ENCODE measurements at regions not wholly inside any gene's neighbourhood (a gene's known extent, or its start where the extent isn't known, plus 50 kb on each side); places are given as distances from the start of the nearest gene placed in this dataset.
"Not testable (repeated sequence)": the region's sequence is repeated elsewhere in the genome, so short reads cannot be mapped to it uniquely, and the experiment has no call there.

GRCh38 chr18:27528925-27529521 lies 343.9 kb upstream of the CHST9 start:
- POLR2A ChIA-PET: no interaction called here
- DNase-seq (ENCODE audit: extremely low spot score): no peak
- TF ChIP-seq, protein P1, sequence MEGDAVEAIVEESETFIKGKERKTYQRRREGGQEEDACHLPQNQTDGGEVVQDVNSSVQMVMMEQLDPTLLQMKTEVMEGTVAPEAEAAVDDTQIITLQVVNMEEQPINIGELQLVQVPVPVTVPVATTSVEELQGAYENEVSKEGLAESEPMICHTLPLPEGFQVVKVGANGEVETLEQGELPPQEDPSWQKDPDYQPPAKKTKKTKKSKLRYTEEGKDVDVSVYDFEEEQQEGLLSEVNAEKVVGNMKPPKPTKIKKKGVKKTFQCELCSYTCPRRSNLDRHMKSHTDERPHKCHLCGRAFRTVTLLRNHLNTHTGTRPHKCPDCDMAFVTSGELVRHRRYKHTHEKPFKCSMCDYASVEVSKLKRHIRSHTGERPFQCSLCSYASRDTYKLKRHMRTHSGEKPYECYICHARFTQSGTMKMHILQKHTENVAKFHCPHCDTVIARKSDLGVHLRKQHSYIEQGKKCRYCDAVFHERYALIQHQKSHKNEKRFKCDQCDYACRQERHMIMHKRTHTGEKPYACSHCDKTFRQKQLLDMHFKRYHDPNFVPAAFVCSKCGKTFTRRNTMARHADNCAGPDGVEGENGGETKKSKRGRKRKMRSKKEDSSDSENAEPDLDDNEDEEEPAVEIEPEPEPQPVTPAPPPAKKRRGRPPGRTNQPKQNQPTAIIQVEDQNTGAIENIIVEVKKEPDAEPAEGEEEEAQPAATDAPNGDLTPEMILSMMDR (IDR thresholded peaks at IDR 0.05; ENCODE audit: control extremely low read depth, extremely low read depth, low read depth, missing control alignments): no peak
- CTCF ChIA-PET: interaction anchor here (0.8 kb wide), 1 partner anchor 11 kb away, joined by 3 read pairs; no protein-coding TSS in a partner anchor

DNA sequence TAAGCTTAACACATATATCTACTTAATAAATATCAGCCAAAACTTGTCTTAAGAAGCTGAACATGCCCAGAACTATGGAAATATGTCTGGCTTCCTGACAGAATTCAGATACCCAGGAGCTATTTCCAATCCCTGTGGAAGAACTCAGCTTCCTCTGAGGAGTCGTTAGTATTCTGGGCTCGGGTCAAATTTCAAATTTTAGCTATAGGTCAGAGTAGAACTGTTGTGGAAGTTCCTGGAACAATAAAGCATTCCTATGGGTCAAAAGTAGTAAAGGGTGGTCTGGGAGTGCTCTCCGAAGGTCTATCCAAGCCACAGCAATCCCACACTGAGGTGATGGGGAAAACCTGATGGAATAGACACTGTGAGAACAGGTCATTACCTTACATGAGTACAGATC lies 342.7 kb upstream of the CHST9 start:
- TF ChIP-seq, protein P1 (IDR thresholded peaks at IDR 0.05; ENCODE audit: control extremely low read depth, extremely low read depth, low read depth, missing control alignments): no peak
- ChIA-PET POLR2A (no interaction called here), CTCF (interaction anchor here (1.2 to 1.6 kb wide), 3 partner anchors 10 to 77 kb away, joined by 3 to 7 read pairs (median 3); no protein-coding TSS in a partner anchor)
- DNase-seq (ENCODE audit: extremely low spot score): no peak

DNA sequence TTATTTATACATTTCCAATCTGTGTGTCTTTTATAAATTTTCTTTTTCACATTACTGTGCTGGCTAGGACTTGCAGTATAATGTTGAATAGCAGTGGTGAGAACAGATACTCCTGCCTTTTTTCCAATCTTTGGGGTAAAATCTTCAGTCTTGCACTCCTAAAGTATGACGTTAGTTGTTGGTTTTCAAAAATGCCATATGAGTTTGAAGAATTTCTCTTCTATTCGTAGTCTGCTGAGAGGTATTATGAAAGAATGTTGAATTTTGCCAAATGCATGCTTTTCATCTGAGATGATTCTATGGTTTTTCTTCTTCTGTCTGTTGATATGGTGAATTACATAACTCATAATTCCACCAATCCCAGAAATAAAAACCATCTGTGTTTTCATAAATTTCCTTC lies 335.3 kb upstream of the CHST9 start:
- TF ChIP-seq, protein P1 (IDR thresholded peaks at IDR 0.05; ENCODE audit: control extremely low read depth, extremely low read depth, low read depth, missing control alignments): no peak
- POLR2A ChIA-PET: no interaction called here
- DNase-seq (ENCODE audit: extremely low spot score): no peak
- CTCF ChIA-PET: no interaction called here

DNA sequence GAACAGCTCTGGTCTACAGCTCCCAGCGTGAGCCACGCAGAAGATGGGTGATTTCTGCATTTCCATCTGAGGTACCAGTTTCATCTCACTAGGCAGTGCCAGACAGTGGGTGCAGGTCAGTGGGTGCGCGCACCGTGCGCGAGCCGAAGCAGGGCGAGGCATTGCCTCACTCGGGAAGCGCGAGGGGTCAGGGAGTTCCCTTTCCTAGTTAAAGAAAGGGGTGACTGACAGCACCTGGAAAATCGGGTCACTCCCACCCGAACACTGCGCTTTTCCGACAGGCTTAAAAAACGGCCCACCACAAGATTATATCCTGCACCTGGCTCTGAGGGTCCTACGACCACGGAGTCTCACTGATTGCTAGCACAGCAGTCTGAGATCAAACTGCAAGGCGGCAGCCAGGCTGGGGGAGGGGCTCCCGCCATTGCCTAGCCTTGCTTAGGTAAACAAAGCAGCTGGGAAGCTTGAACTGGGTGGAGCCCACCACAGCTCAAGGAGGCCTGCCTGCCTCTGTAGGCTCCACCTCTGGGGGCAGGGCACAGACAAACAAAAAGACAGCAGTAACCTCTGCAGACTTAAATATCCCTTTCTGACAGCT lies 325.0 kb upstream of the CHST9 start:
- POLR2A ChIA-PET; CTCF ChIA-PET; DNase-seq (ENCODE audit: extremely low spot score): not testable (repeated sequence)

GRCh38 chr18:27501671-27502070 lies 316.6 kb upstream of the CHST9 start:
- TF ChIP-seq, protein P1 (IDR thresholded peaks at IDR 0.05; ENCODE audit: control extremely low read depth, extremely low read depth, low read depth, missing control alignments): no peak
- CTCF ChIA-PET: interaction anchor here (1.0 to 1.3 kb wide), 2 partner anchors 10 to 12 kb away, joined by 4 to 5 read pairs; no protein-coding TSS in a partner anchor

DNA sequence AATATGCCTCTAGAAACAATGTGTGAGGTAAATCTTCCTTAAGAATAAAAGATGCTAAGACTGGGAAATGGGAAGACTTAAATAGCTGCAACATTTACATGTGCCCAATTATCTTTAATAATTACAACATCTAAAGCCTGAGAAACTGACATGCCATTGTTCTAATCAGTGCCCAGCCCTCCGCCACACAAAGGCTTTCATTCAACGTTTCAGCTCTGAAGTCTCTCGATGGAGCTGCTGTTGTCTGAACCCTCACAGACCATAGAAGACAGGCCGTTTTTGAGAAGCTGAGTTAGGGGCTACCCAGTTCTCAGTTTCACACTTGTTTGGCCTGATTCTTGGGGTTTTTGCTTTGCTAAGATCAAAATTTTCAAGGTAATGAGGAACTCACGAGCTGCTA lies 315.4 kb upstream of the CHST9 start:
- POLR2A ChIA-PET: no interaction called here
- CTCF ChIA-PET: interaction anchor here (1.0 to 1.3 kb wide), 2 partner anchors 9 to 11 kb away, joined by 4 to 5 read pairs; no protein-coding TSS in a partner anchor
- no peak for DNase-seq (ENCODE audit: extremely low spot score)
- TF ChIP-seq, protein P1 (IDR thresholded peaks at IDR 0.05; ENCODE audit: control extremely low read depth, extremely low read depth, low read depth, missing control alignments): no peak

More at GRCh38 chr18:27501671-27502070, 316.6 kb upstream of the CHST9 start:
- no peak for DNase-seq (ENCODE audit: extremely low spot score)
- POLR2A ChIA-PET: no interaction called here

GRCh38 chr18:27497246-27497645 lies 312.1 kb upstream of the CHST9 start:
- DNase-seq (ENCODE audit: extremely low spot score): no peak
- ChIA-PET CTCF (interaction anchor here (1.0 to 1.6 kb wide), 2 partner anchors 10 to 12 kb away, joined by 3 to 5 read pairs; no protein-coding TSS in a partner anchor), POLR2A (no interaction called here)
- TF ChIP-seq, protein P1 (IDR thresholded peaks at IDR 0.05; ENCODE audit: control extremely low read depth, extremely low read depth, low read depth, missing control alignments): no peak

Measured in GM10248 (cell line).